ENCODE measurements at regions not wholly inside any gene's neighbourhood (a gene's known extent, or its start where the extent isn't known, plus 50 kb on each side); places are given as distances from the start of the nearest gene placed in this dataset.

GRCh38 chr11:116388146-116388545, 384.6 kb downstream of the BUD13 start:
- TF ChIP-seq POLR2A (IDR thresholded peaks at IDR 0.05) (no peak), CTCF (IDR thresholded peaks at IDR 0.05) (no peak)
